IMR-90 (cell line): ENCODE measurements at regions not wholly inside any gene's neighbourhood (a gene's known extent, or its start where the extent isn't known, plus 50 kb on each side); places are given as distances from the start of the nearest gene placed in this dataset.

Experiments used
- ATAC-seq: fragments of 200-7000 bp; cut with Tn5 transposase; 2 replicates; pipeline ENCODE4 v1.9.1; 2020; ENCODE audit warnings: low read depth, mild to moderate bottlenecking, moderate library complexity
- BruUV-seq: library from RNA; stranded (reverse); fragments of 400-500 nt; replicated peaks from 2 replicates; lab custom pipeline; 2021; lab: Mats Ljungman, UMichigan
- CTCF ChIA-PET: fragments of 300-600 bp; formaldehyde crosslinking; extraction: SDS; loops from one replicate; lab custom pipeline; 2021; ENCODE audit warnings: antibody characterized with exemption; lab: Yijun Ruan, JAX
- POLR2A ChIA-PET: fragments of 300-600 bp; sonication (Branson Sonifier 250); formaldehyde crosslinking; loops from one replicate; lab custom pipeline; 2022; ENCODE audit warnings: antibody characterized with exemption; ENCODE audit not compliant: unreplicated experiment; lab: Charles Lee
- DNase-seq: peaks from one replicate; pipeline ENCODE4 v3.0.0; 2013
- H2AFZ ChIP-seq: replicated peaks from 2 replicates; pipeline ENCODE3; 2013; ENCODE audit warnings: low read length, mild to moderate bottlenecking; ENCODE audit not compliant: poor library complexity
- H2AK5ac ChIP-seq: 2 replicates; pipeline ENCODE4 v1.6.1; 2013; ENCODE audit warnings: low read depth, low read length, inconsistent platforms
- H2AK9ac ChIP-seq: replicated peaks from 2 replicates; pipeline ENCODE3; 2013; ENCODE audit warnings: mild to moderate bottlenecking, low read depth, low read length, moderate library complexity; ENCODE audit not compliant: poor library complexity
- H2BK120ac ChIP-seq: 2 replicates; pipeline ENCODE4 v1.6.1; 2013; ENCODE audit warnings: low read depth, low read length, inconsistent platforms
- H2BK15ac ChIP-seq: 3 replicates; pipeline ENCODE4 v1.6.1; 2013; ENCODE audit warnings: low read depth, low read length, inconsistent platforms
- H2BK20ac ChIP-seq: 2 replicates; pipeline ENCODE4 v1.6.1; 2013; ENCODE audit warnings: low read depth, mild to moderate bottlenecking, inconsistent platforms, low read length, moderate library complexity
- H2BK5ac ChIP-seq: 2 replicates; pipeline ENCODE4 v1.6.1; 2013; ENCODE audit warnings: mild to moderate bottlenecking, low read depth, low read length, inconsistent platforms; ENCODE audit not compliant: poor library complexity, severe bottlenecking
- H3K14ac ChIP-seq: replicated peaks from 2 replicates; pipeline ENCODE4 v1.6.1; 2013; ENCODE audit warnings: low read depth, low read length, inconsistent platforms
- H3K18ac ChIP-seq: 2 replicates; pipeline ENCODE4 v1.6.1; 2013; ENCODE audit warnings: low read depth, low read length, control low read depth
- H3K23ac ChIP-seq: 2 replicates; pipeline ENCODE4 v1.6.1; 2013; ENCODE audit warnings: low read depth, low read length, inconsistent platforms
- H3K27ac ChIP-seq: 2 replicates; pipeline ENCODE4 v1.5.1; 2013; ENCODE audit warnings: mild to moderate bottlenecking, control low read depth, low read length; ENCODE audit not compliant: insufficient read depth
- H3K27me3 ChIP-seq: 2 replicates; pipeline ENCODE4 v1.6.1; 2013; ENCODE audit warnings: low read length; ENCODE audit not compliant: control insufficient read depth, insufficient read depth
- H3K36me3 ChIP-seq: 2 replicates; pipeline ENCODE4 v1.6.1; 2013; ENCODE audit warnings: low read length, mixed read lengths; ENCODE audit not compliant: control insufficient read depth, insufficient read depth
- H3K4ac ChIP-seq: 2 replicates; pipeline ENCODE4 v1.6.1; 2013; ENCODE audit warnings: low read depth, low read length, inconsistent platforms
- H3K4me1 ChIP-seq: 2 replicates; pipeline ENCODE4 v1.6.1; 2013; ENCODE audit warnings: low read length, mixed read lengths; ENCODE audit not compliant: control insufficient read depth, insufficient read depth
- H3K4me2 ChIP-seq: 2 replicates; pipeline ENCODE4 v1.6.1; 2013; ENCODE audit warnings: low read depth, mild to moderate bottlenecking, control low read depth, low read length, moderate library complexity
- H3K4me3 ChIP-seq: 2 replicates; pipeline ENCODE4 v1.5.1; 2013; ENCODE audit warnings: low read depth, mild to moderate bottlenecking, control low read depth, low read length, moderate library complexity; ENCODE audit not compliant: insufficient read depth
- H3K56ac ChIP-seq: 2 replicates; pipeline ENCODE4 v1.6.1; 2013; ENCODE audit warnings: low read length, inconsistent platforms; ENCODE audit not compliant: insufficient read depth; ENCODE audit errors: extremely low read depth
- H3K79me1 ChIP-seq, 2 experiments: 2 replicates each; pipeline ENCODE4 v1.6.1; 2013; ENCODE audit warnings: low read length in 2 of 2, inconsistent platforms in 1 of 2, low read depth in 1 of 2
- H3K9ac ChIP-seq: 2 replicates; pipeline ENCODE4 v1.6.1; 2013; ENCODE audit warnings: low read depth, low read length, control low read depth
- H3K9me1 ChIP-seq: 2 replicates; pipeline ENCODE4 v1.6.1; 2013; ENCODE audit warnings: low read length, inconsistent platforms; ENCODE audit not compliant: insufficient read depth
- H3K9me3 ChIP-seq: 2 replicates; pipeline ENCODE4 v1.6.1; 2013; ENCODE audit warnings: low read length; ENCODE audit not compliant: control insufficient read depth, insufficient read depth
- H4K20me1 ChIP-seq: 2 replicates; pipeline ENCODE4 v1.6.1; 2013; ENCODE audit warnings: low read length, inconsistent platforms; ENCODE audit not compliant: insufficient read depth
- H4K5ac ChIP-seq: 2 replicates; pipeline ENCODE4 v1.6.1; 2013; ENCODE audit warnings: mild to moderate bottlenecking, low read depth, low read length, control low read depth
- H4K8ac ChIP-seq, 2 experiments: 2 replicates each; pipeline ENCODE4 v1.6.1; 2013; ENCODE audit warnings: low read depth in 2 of 2, low read length in 2 of 2, control low read depth in 1 of 2, inconsistent platforms in 1 of 2
- H4K91ac ChIP-seq: 2 replicates; pipeline ENCODE4 v1.6.1; 2013; ENCODE audit warnings: low read depth, low read length, inconsistent platforms; ENCODE audit not compliant: insufficient read depth
- BHLHE40 ChIP-seq: fragments of 150-350 bp; IDR thresholded peaks from 2 replicates; pipeline ENCODE4 v1.6.1; 2016; ENCODE audit warnings: mild to moderate bottlenecking, low read depth, low read length
- CEBPB ChIP-seq: IDR thresholded peaks from 2 replicates; pipeline ENCODE4 v1.6.1; 2012; ENCODE audit warnings: low read depth, low read length, improper control_type of control experiment
- CHD1 ChIP-seq: IDR thresholded peaks from 2 replicates; pipeline ENCODE4 v1.6.1; 2012; ENCODE audit warnings: low read depth, low read length, improper control_type of control experiment
- CTCF ChIP-seq: conservative IDR thresholded peaks from 2 replicates; pipeline ENCODE4 v1.5.1; 2012; ENCODE audit warnings: mild to moderate bottlenecking, low read depth, low read length, improper control_type of control experiment
- FOS ChIP-seq: fragments of 150-350 bp; IDR thresholded peaks from 2 replicates; pipeline ENCODE4 v1.6.1; 2016; ENCODE audit warnings: low read depth, low read length
- MAFK ChIP-seq: IDR thresholded peaks from 2 replicates; pipeline ENCODE4 v1.6.1; 2012; ENCODE audit warnings: low read depth, low read length, improper control_type of control experiment
- MAZ ChIP-seq: IDR thresholded peaks from 2 replicates; pipeline ENCODE4 v1.6.1; 2012; ENCODE audit warnings: low read depth, mild to moderate bottlenecking, low read length, improper control_type of control experiment, moderate library complexity, borderline replicate concordance
- NFE2L2 ChIP-seq: fragments of 150-350 bp; IDR thresholded peaks from 2 replicates; pipeline ENCODE4 v1.6.1; 2016; ENCODE audit warnings: low read depth, mild to moderate bottlenecking, low read length
- RCOR1 ChIP-seq: IDR thresholded peaks from 2 replicates; pipeline ENCODE4 v1.6.1; 2012; ENCODE audit warnings: mild to moderate bottlenecking, low read length, improper control_type of control experiment; ENCODE audit not compliant: insufficient replicate concordance
- RFX5 ChIP-seq: IDR thresholded peaks from 2 replicates; pipeline ENCODE4 v1.8.0; 2012; ENCODE audit warnings: low read depth, mild to moderate bottlenecking, low read length, moderate library complexity
- SMC3 ChIP-seq: fragments of 150-350 bp; IDR thresholded peaks from 2 replicates; pipeline ENCODE4 v1.6.1; 2016; ENCODE audit warnings: low read depth, mild to moderate bottlenecking, antibody characterized with exemption, low read length, moderate library complexity
- USF2 ChIP-seq: fragments of 150-350 bp; IDR thresholded peaks from 2 replicates; pipeline ENCODE4 v1.6.1; 2017; ENCODE audit warnings: mild to moderate bottlenecking, antibody characterized with exemption, low read length, low read depth
- WGBS, 2 experiments: methylation state at CpG; one replicate each; pipeline versions ENCODE4 v1.1.5 to v1.1.7; 2013; ENCODE audit warnings: missing lambda C conversion rate in 2 of 2; ENCODE audit not compliant: insufficient read length in 1 of 2; ENCODE audit errors: extremely low coverage in 2 of 2; 5-methylcytosine and 5-hydroxymethylcytosine counted together
- dilution Hi-C: fragments of 300-500 bp; cut with HindIII; formaldehyde crosslinking; loops from one replicate; pipeline ENCODE4 v1.14.3; 2018; ENCODE audit warnings: low sequenced_read_pairs; ENCODE audit not compliant: unreplicated experiment
- in situ Hi-C: fragments of 300-500 bp; cut with MboI; formaldehyde crosslinking; loops from 3 replicates; pipeline ENCODE4 v1.14.3; 2019; ENCODE audit warnings: low sequenced_read_pairs, inconsistent platforms, mixed read lengths
- intact Hi-C: fragments of 100-400 bp; cut with micrococcal nuclease; formaldehyde crosslinking; loops from 2 replicates; pipeline ENCODE4 v1.10.0; 2022
- TF ChIP-seq, protein P1 (sequence below): fragments of 150-350 bp; IDR thresholded peaks from 2 replicates; pipeline ENCODE4 v1.6.1; 2016; ENCODE audit warnings: low read depth, mild to moderate bottlenecking, low read length, moderate library complexity, borderline replicate concordance

GRCh38 chr13:58994077-58994476 is 1169.7 kb downstream of the DIAPH3 start:
- BruUV-seq: no TSS peak
- Histone ChIP-seq H4K8ac (no peak overlapping the region), H2AFZ (no peak overlapping the region), H4K20me1 (no peaks in the 10 kb centered on the region), H2BK120ac (no peak overlapping the region), H3K79me1 (no peaks in the 10 kb centered on the region), H2AK9ac (no peak overlapping the region), H3K23ac (no peak overlapping the region), H2AK5ac (no peak overlapping the region), H3K18ac (no peak overlapping the region), H3K9me1 (no peaks in the 10 kb centered on the region), H4K91ac (no peak overlapping the region), H3K4ac (no peak overlapping the region), H2BK20ac (no peak overlapping the region), H4K5ac (no peak overlapping the region), H3K4me2 (no peak overlapping the region), H3K14ac (no peak overlapping the region), H3K9ac (no peak overlapping the region), H3K27ac (no peak overlapping the region), H3K4me3 (no peak overlapping the region), H2BK5ac (no peak overlapping the region), H3K9me3 (no peaks in the 10 kb centered on the region), H3K56ac (no peak overlapping the region), H3K27me3 (no peaks in the 10 kb centered on the region), H2BK15ac (no peak overlapping the region), H3K36me3 (no peaks in the 10 kb centered on the region), H3K4me1 (no peaks in the 10 kb centered on the region)
- DNase-seq (no peak), ATAC-seq (no peak)
- ChIA-PET CTCF (no interaction called here), POLR2A (no interaction called here)
- TF ChIP-seq, protein P1, sequence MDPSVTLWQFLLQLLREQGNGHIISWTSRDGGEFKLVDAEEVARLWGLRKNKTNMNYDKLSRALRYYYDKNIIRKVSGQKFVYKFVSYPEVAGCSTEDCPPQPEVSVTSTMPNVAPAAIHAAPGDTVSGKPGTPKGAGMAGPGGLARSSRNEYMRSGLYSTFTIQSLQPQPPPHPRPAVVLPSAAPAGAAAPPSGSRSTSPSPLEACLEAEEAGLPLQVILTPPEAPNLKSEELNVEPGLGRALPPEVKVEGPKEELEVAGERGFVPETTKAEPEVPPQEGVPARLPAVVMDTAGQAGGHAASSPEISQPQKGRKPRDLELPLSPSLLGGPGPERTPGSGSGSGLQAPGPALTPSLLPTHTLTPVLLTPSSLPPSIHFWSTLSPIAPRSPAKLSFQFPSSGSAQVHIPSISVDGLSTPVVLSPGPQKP: no peak
- TF ChIP-seq MAZ (no peak), RFX5 (no peak), RCOR1 (no peak), MAFK (no peak), CTCF (no peak), FOS (no peak), USF2 (no peak), CHD1 (no peak), SMC3 (no peak), BHLHE40 (no peak), CEBPB (no peak), NFE2L2 (no peak)
- intact Hi-C loops: no loop called here
- WGBS, 2 experiments: no CpG with 5 or more reads among the region's 4 CpGs
- dilution Hi-C loops: no loop called here
- in situ Hi-C loops: no loop called here
